GM12878 (cell line): ENCODE measurements at regions not wholly inside any gene's neighbourhood (a gene's known extent, or its start where the extent isn't known, plus 50 kb on each side); places are given as distances from the start of the nearest gene placed in this dataset.
A peak's percentile ranks its signal among the peaks of the same experiment; 100 is the strongest.

Experiments
- ATAC-seq: fragments of 200-7000 bp; cut with Tn5 transposase; 3 replicates; pipeline ENCODE4 v1.9.1; 2020; ENCODE audit warnings: mild to moderate bottlenecking, moderate library complexity
- BruUV-seq: library from RNA; stranded (reverse); fragments of 400-500 nt; replicated peaks from 2 replicates; lab custom pipeline; 2021; lab: Mats Ljungman, UMichigan
- CTCF ChIA-PET: fragments of 300-600 bp; sonication (Branson Sonifier 250); formaldehyde crosslinking; extraction: SDS; loops from one replicate; lab custom pipeline; 2021; ENCODE audit warnings: inconsistent platforms; lab: Yijun Ruan, JAX
- POLR2A ChIA-PET: fragments of 350-600 bp; formaldehyde crosslinking; extraction: SDS; loops from one replicate; lab custom pipeline; 2021; ENCODE audit warnings: inconsistent platforms; lab: Charles Lee
- RAD21 ChIA-PET: fragments of 300-600 bp; sonication (Branson Sonifier 250); formaldehyde crosslinking; loops from one replicate; lab custom pipeline; 2023; ENCODE audit warnings: antibody characterized with exemption; ENCODE audit not compliant: unreplicated experiment; lab: Charles Lee
- SMC1A ChIA-PET: fragments of 300-600 bp; sonication (Branson Sonifier 250); formaldehyde crosslinking; loops from one replicate; lab custom pipeline; 2023; ENCODE audit not compliant: unreplicated experiment, uncharacterized antibody; lab: Charles Lee
- DNase-seq: peaks from one replicate; pipeline ENCODE4 v3.0.0-alpha.2; 2011; ENCODE audit warnings: low read depth, low spot score
- FAIRE-seq: peaks from 3 replicates; lab custom pipeline; 2011; peaks lifted over from hg19 to GRCh38; lab: Jason Lieb, UNC
- H2AFZ ChIP-seq: 2 replicates; pipeline ENCODE4 v1.6.0; 2011; ENCODE audit warnings: low read depth, low read length, control low read depth; ENCODE audit not compliant: control insufficient read depth
- H3K27ac ChIP-seq: 2 replicates; pipeline ENCODE4 v1.5.1; 2011; ENCODE audit warnings: control low read depth; ENCODE audit not compliant: control insufficient read depth, insufficient read depth
- H3K27me3 ChIP-seq, 2 experiments: replicated peaks in 1 of 2; 2 replicates each; pipeline versions ENCODE4 v1.6.0 to v1.6.1; 2011; ENCODE audit warnings: low read length in 1 of 2; ENCODE audit not compliant: control insufficient read depth in 2 of 2, insufficient read depth in 2 of 2
- H3K36me3 ChIP-seq, 2 experiments: 2 replicates each; pipeline ENCODE4 v1.5.1; 2011; ENCODE audit warnings: low read length in 1 of 2; ENCODE audit not compliant: control insufficient read depth in 2 of 2, insufficient read depth in 2 of 2
- H3K4me1 ChIP-seq: 2 replicates; pipeline ENCODE4 v1.6.1; 2011; ENCODE audit warnings: mild to moderate bottlenecking, low read length, moderate library complexity, mixed read lengths; ENCODE audit not compliant: control insufficient read depth, insufficient read depth
- H3K4me2 ChIP-seq: 2 replicates; pipeline ENCODE4 v1.6.0; 2011; ENCODE audit warnings: control low read depth; ENCODE audit not compliant: control insufficient read depth, insufficient read depth
- H3K4me3 ChIP-seq: fragments of 200-600 bp; sonication (generic); 2 replicates; pipeline ENCODE4 v1.5.1; 2016
- H3K79me2 ChIP-seq: 2 replicates; pipeline ENCODE4 v1.6.0; 2011; ENCODE audit warnings: low read length; ENCODE audit not compliant: control insufficient read depth, insufficient read depth
- H3K9ac ChIP-seq: 2 replicates; pipeline ENCODE4 v1.8.0; 2011; ENCODE audit warnings: low read length, control low read depth, mixed read lengths; ENCODE audit not compliant: control insufficient read depth, insufficient read depth
- H3K9me3 ChIP-seq: replicated peaks from 3 replicates; pipeline ENCODE4 v1.5.1; 2011; ENCODE audit warnings: mild to moderate bottlenecking, low read length; ENCODE audit not compliant: control insufficient read depth, insufficient read depth
- H4K20me1 ChIP-seq: 2 replicates; pipeline ENCODE4 v1.6.0; 2011; ENCODE audit not compliant: control insufficient read depth, insufficient read depth
- BCLAF1 ChIP-seq: fragments of 450-650 bp; IDR thresholded peaks from 2 replicates; pipeline ENCODE4 v1.6.1; 2017; ENCODE audit warnings: antibody characterized with exemption, mild to moderate bottlenecking, moderate library complexity
- CREB1 ChIP-seq: IDR thresholded peaks from 2 replicates; pipeline ENCODE4 v1.6.1; 2012; ENCODE audit warnings: low read depth, mild to moderate bottlenecking, inconsistent platforms
- EED ChIP-seq: sonication (generic); IDR thresholded peaks from 2 replicates; pipeline ENCODE4 v1.6.1; 2016; ENCODE audit warnings: antibody characterized with exemption, low read depth
- ESRRA ChIP-seq: IDR thresholded peaks from 2 replicates; pipeline ENCODE4 v1.6.1; 2012; ENCODE audit warnings: mild to moderate bottlenecking, low read length, improper control_type of control experiment
- KAT2A ChIP-seq: conservative IDR thresholded peaks from 2 replicates; pipeline ENCODE4 v1.6.1; 2011; ENCODE audit warnings: low read depth, low read length; ENCODE audit not compliant: control insufficient read depth
- NBN ChIP-seq: fragments of 450-650 bp; IDR thresholded peaks from 2 replicates; pipeline ENCODE4 v1.6.1; 2016
- NFYA ChIP-seq: IDR thresholded peaks from 2 replicates; pipeline ENCODE4 v1.6.1; 2011; ENCODE audit warnings: low read depth, mild to moderate bottlenecking, low read length, improper control_type of control experiment, borderline replicate concordance
- NR2C2 ChIP-seq: IDR thresholded peaks from 2 replicates; pipeline ENCODE4 v1.6.1; 2011; ENCODE audit warnings: borderline replicate concordance, low read depth; ENCODE audit not compliant: control insufficient read depth, insufficient read length
- REST ChIP-seq: IDR thresholded peaks from 2 replicates; pipeline ENCODE4 v1.6.1; 2012; ENCODE audit warnings: mild to moderate bottlenecking, low read depth, low read length
- SREBF2 ChIP-seq: IDR thresholded peaks from 2 replicates; pipeline ENCODE4 v1.6.1; 2012; ENCODE audit warnings: mild to moderate bottlenecking, low read length
- TCF12 ChIP-seq: IDR thresholded peaks from 2 replicates; pipeline ENCODE4 v1.6.1; 2011; ENCODE audit warnings: low read depth, mild to moderate bottlenecking, low read length
- WGBS: methylation state at CpG from one replicate; pipeline ENCODE4 v1.1.6; 2016; ENCODE audit warnings: low lambda C conversion rate; ENCODE audit not compliant: insufficient replicate concordance, insufficient coverage; ENCODE audit errors: missing lambda C conversion rate; 5-methylcytosine and 5-hydroxymethylcytosine counted together
- in situ Hi-C: fragments of 300-500 bp; cut with MboI; formaldehyde crosslinking; loops from 9 replicates; pipeline ENCODE4 v1.14.3; 2018; ENCODE audit warnings: mixed read lengths
- intact Hi-C: fragments of 100-400 bp; cut with micrococcal nuclease; formaldehyde crosslinking; loops from one replicate; pipeline ENCODE4 v1.14.2; 2022; ENCODE audit not compliant: unreplicated experiment

DNA sequence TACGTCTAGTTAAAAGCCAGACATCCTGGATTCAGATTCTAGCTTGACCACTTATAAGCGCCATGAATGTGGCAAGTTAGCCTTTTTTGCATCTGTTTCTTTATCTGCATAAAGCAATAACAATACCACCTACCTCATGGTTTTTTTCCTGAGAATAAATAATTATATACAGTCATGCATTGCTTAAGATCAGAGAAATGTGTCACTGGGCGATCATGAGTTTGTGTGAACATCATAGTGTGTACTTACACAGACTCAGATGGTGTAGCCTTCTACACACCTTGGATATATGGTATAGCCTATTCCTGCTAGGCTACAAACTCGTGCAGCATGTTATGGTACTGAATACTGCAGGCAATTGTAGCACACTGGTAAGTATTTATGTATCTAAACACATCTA, 84.7 kb upstream of the PELI1 start:
- FAIRE-seq (no peak), ATAC-seq (peak; percentile 10; the same call in 1 of the 3 replicates), DNase-seq (no peak)
- Histone ChIP-seq H2AFZ (peak overlapping the region; percentile 68), H3K9ac (no peak overlapping the region), H3K36me3 (no peaks in the 10 kb centered on the region), H3K79me2 (no peaks in the 10 kb centered on the region), H3K9me3 (no peaks in the 10 kb centered on the region), H4K20me1 (no peaks in the 10 kb centered on the region), H3K27ac (no peak overlapping the region), H3K4me3 (peak overlapping the region; percentile 56; the same call in 1 of the 2 replicates), H3K27me3 (no peaks in the 10 kb centered on the region), H3K4me1 (no peaks in the 10 kb centered on the region), H3K4me2 (peak overlapping the region; percentile 93)
- intact Hi-C loops = no loop called here
- no TSS peak for BruUV-seq
- 71% methylated on average over 4 of the region's 4 CpGs for WGBS
- CTCF ChIA-PET = interaction anchor here (1.0 to 1.9 kb wide), 5 partner anchors 12 to 174 kb away, joined by 3 to 14 read pairs (median 4); no protein-coding TSS in a partner anchor
- POLR2A ChIA-PET = interaction anchor here (1.1 to 4.1 kb wide), 4 partner anchors 10 to 67 kb away, joined by 3 to 29 read pairs (median 5); no protein-coding TSS in a partner anchor
- TF ChIP-seq TCF12 = no peak
- RAD21 ChIA-PET = interaction anchor here (1.1 to 3.9 kb wide), 9 partner anchors 11 to 179 kb away, joined by 3 to 39 read pairs (median 5); no protein-coding TSS in a partner anchor
- in situ Hi-C loops = no loop called here
- SMC1A ChIA-PET = interaction anchor here (1.1 to 11.9 kb wide), 13 partner anchors 9 to 124 kb away, joined by 3 to 149 read pairs (median 5); no protein-coding TSS in a partner anchor

GRCh38 chr2:64230540-64230939, 86.3 kb upstream of the PELI1 start:
- no TSS peak for BruUV-seq
- DNase-seq = no peak
- POLR2A ChIA-PET = interaction anchor here (0.6 kb wide), 1 partner anchor 145 kb away, joined by 5 read pairs; no protein-coding TSS in a partner anchor
- TF ChIP-seq CREB1 = no peak
- no peak for TF ChIP-seq NR2C2
- TF ChIP-seq EED = no peak
- TF ChIP-seq SREBF2 = no peak
- no peak for TF ChIP-seq KAT2A
- TF ChIP-seq REST = no peak
- TF ChIP-seq BCLAF1 = no peak
- no peak for TF ChIP-seq NBN
- no peak for TF ChIP-seq ESRRA
- no peak for TF ChIP-seq NFYA

More at GRCh38 chr2:64230540-64230939, 86.3 kb upstream of the PELI1 start:
- no peak overlapping the region for H3K9ac ChIP-seq
- no peak overlapping the region for H3K4me2 ChIP-seq
- no peak overlapping the region for H3K4me3 ChIP-seq
- H3K4me1 ChIP-seq = peaks cover 3% of the 10 kb centered on the region; the same call in 1 of the 2 replicates
- intact Hi-C loops (no loop called here), in situ Hi-C loops (no loop called here)
- H3K27me3 ChIP-seq = no peaks in the 10 kb centered on the region
- H3K27ac ChIP-seq = no peak overlapping the region
- H3K9me3 ChIP-seq = no peaks in the 10 kb centered on the region
- H3K79me2 ChIP-seq = no peaks in the 10 kb centered on the region
- ChIA-PET CTCF (interaction anchor here (0.5 to 1.5 kb wide), 4 partner anchors 13 to 100 kb away, joined by 3 read pairs; no protein-coding TSS in a partner anchor), RAD21 (interaction anchor here (1.4 kb wide), 1 partner anchor 82 kb away, joined by 4 read pairs; no protein-coding TSS in a partner anchor), SMC1A (interaction anchor here (1.2 to 11.9 kb wide), 3 partner anchors 13 to 179 kb away, joined by 3 to 149 read pairs (median 4); no protein-coding TSS in a partner anchor)
- FAIRE-seq (no peak), ATAC-seq (no peak)
- H3K36me3 ChIP-seq = peaks cover 0 to 3% of the 10 kb centered on the region in 2 experiments; a peak in 1 of 4 replicates
- H2AFZ ChIP-seq = no peak overlapping the region
- H4K20me1 ChIP-seq = no peaks in the 10 kb centered on the region
